B cell (primary cell): ENCODE measurements at regions not wholly inside any gene's neighbourhood (a gene's known extent, or its start where the extent isn't known, plus 50 kb on each side); places are given as distances from the start of the nearest gene placed in this dataset.

Source experiments
- CTCF ChIP-seq: fragments of 200-600 bp; IDR thresholded peaks from one replicate; pipeline ENCODE4 v1.8.0; 2022; ENCODE audit warnings: antibody characterized with exemption, mild to moderate bottlenecking
- EZH2 ChIP-seq: IDR thresholded peaks from 2 replicates; pipeline ENCODE4 v1.6.1; 2012; ENCODE audit warnings: borderline replicate concordance, low read depth, mild to moderate bottlenecking, moderate library complexity, low read length; ENCODE audit not compliant: insufficient read depth, poor library complexity, severe bottlenecking

GRCh38 chr3:72655723-72656122 is 192.5 kb downstream of the SHQ1 start:
- no peak for TF ChIP-seq CTCF
- TF ChIP-seq EZH2: no peak
